Keratinocyte (primary cell): ENCODE measurements at regions not wholly inside any gene's neighbourhood (a gene's known extent, or its start where the extent isn't known, plus 50 kb on each side); places are given as distances from the start of the nearest gene placed in this dataset.

Experiments used
- CTCF ChIP-seq, 3 experiments: IDR thresholded peaks in 1 of 3; conservative IDR thresholded peaks in 1 of 3; optimal IDR thresholded peaks in 1 of 3; 2 replicates in 2 of 3; 3 replicates in 1 of 3; pipeline versions ENCODE3 to v1.5.1; 2011; ENCODE audit warnings: low read length in 3 of 3, mild to moderate bottlenecking in 3 of 3, moderate library complexity in 2 of 3, control low read depth in 1 of 3, inconsistent platforms in 1 of 3; ENCODE audit not compliant: insufficient read depth in 2 of 3; ENCODE audit errors: extremely low read depth in 1 of 3
- EZH2 ChIP-seq: IDR thresholded peaks from one replicate; pipeline ENCODE4 v1.6.1; 2012; ENCODE audit warnings: inconsistent platforms, mild to moderate bottlenecking, low read length, moderate library complexity

- TF ChIP-seq CTCF (optimal IDR thresholded peaks at IDR 0.05 in 1 of 3, IDR thresholded peaks at IDR 0.05 in 1 of 3, conservative IDR thresholded peaks at IDR 0.05 in 1 of 3; ENCODE audit: extremely low read depth in 1 of 3, insufficient read depth in 2 of 3, low read length in 3 of 3) (no peak), EZH2 (no peak)
Measured at GRCh38 chr21:39084979-39085729, 98.1 kb downstream of the PSMG1 start.
